HEK293 (cell line): ENCODE measurements at regions not wholly inside any gene's neighbourhood (a gene's known extent, or its start where the extent isn't known, plus 50 kb on each side); places are given as distances from the start of the nearest gene placed in this dataset.

Experiments used
- CTCF ChIA-PET: fragments of 350-600 bp; formaldehyde crosslinking; extraction: SDS; loops from one replicate; lab custom pipeline; 2021; ENCODE audit warnings: antibody characterized with exemption; lab: Yijun Ruan, JAX
- POLR2A ChIA-PET: fragments of 300-600 bp; formaldehyde crosslinking; extraction: SDS; loops from one replicate; lab custom pipeline; 2020; ENCODE audit warnings: antibody characterized with exemption, inconsistent platforms; lab: Yijun Ruan, JAX
- H3K27ac ChIP-seq: fragments of 200-500 bp; sonication (Bioruptor generic); 2 replicates; pipeline ENCODE4 v1.5.1; 2014; ENCODE audit warnings: low read depth, low read length, control low read depth, inconsistent platforms; ENCODE audit errors: extremely low read depth
- H3K36me3 ChIP-seq, 2 experiments: fragments of 200-500 bp in 1 of 2; sonication (Bioruptor generic) in 1 of 2; 1 replicate in 1 of 2; 2 replicates in 1 of 2; pipeline ENCODE4 v1.5.1; 2014 to 2017; ENCODE audit warnings: inconsistent platforms in 2 of 2, low read length in 2 of 2; ENCODE audit not compliant: control insufficient read depth in 2 of 2, insufficient read depth in 1 of 2
- H3K4me1 ChIP-seq: fragments of 200-500 bp; sonication (Bioruptor generic); 2 replicates; pipeline ENCODE4 v1.5.1; 2014; ENCODE audit warnings: mild to moderate bottlenecking, low read length, inconsistent platforms; ENCODE audit not compliant: control insufficient read depth, insufficient read depth
- H3K4me3 ChIP-seq: 2 replicates; pipeline ENCODE4 v1.5.1; 2011; ENCODE audit warnings: low read depth, mild to moderate bottlenecking, control low read depth, low read length, moderate library complexity
- H3K9me3 ChIP-seq: fragments of 200-500 bp; sonication (Bioruptor generic); 2 replicates; pipeline ENCODE4 v1.5.1; 2014; ENCODE audit warnings: low read depth, low read length, inconsistent platforms; ENCODE audit not compliant: control insufficient read depth, insufficient read depth
- GLIS1 ChIP-seq: fragments of 450-650 bp; formaldehyde crosslinking; IDR thresholded peaks from 2 replicates; pipeline ENCODE4 v1.5.1; 2016; ENCODE audit warnings: missing biosample characterization, missing genetic modification characterization
- IKZF3 ChIP-seq: fragments of 450-650 bp; IDR thresholded peaks from 2 replicates; pipeline ENCODE4 v1.5.0; 2018; ENCODE audit warnings: missing biosample characterization, mild to moderate bottlenecking, missing genetic modification characterization, moderate library complexity
- MEIS1 ChIP-seq: sonication (generic); formaldehyde crosslinking; IDR thresholded peaks from 2 replicates; pipeline ENCODE4 v1.8.1; 2022; ENCODE audit warnings: missing genetic modification reagents, mild to moderate bottlenecking, borderline replicate concordance
- TSHZ1 ChIP-seq: fragments of 450-650 bp; formaldehyde crosslinking; IDR thresholded peaks from 2 replicates; pipeline ENCODE4 v1.5.1; 2016; ENCODE audit warnings: missing biosample characterization, missing genetic modification characterization, borderline replicate concordance
- ZNF169 ChIP-seq: fragments of 450-650 bp; formaldehyde crosslinking; IDR thresholded peaks from 2 replicates; pipeline ENCODE4 v1.5.1; 2016; ENCODE audit warnings: missing biosample characterization, missing genetic modification characterization
- ZNF341 ChIP-seq: fragments of 450-650 bp; formaldehyde crosslinking; IDR thresholded peaks from 2 replicates; pipeline ENCODE4; 2016; ENCODE audit warnings: low read depth, missing biosample characterization, missing genetic modification characterization
- ZNF350 ChIP-seq: fragments of 450-650 bp; formaldehyde crosslinking; IDR thresholded peaks from 2 replicates; pipeline ENCODE4 v1.5.0; 2017; ENCODE audit warnings: missing biosample characterization, mild to moderate bottlenecking, missing genetic modification characterization
- ZNF426 ChIP-seq: fragments of 450-650 bp; formaldehyde crosslinking; IDR thresholded peaks from 2 replicates; pipeline ENCODE4 v1.5.1; 2017; ENCODE audit warnings: missing biosample characterization, missing genetic modification characterization, mild to moderate bottlenecking, inconsistent platforms, moderate library complexity
- ZNF48 ChIP-seq: fragments of 450-650 bp; formaldehyde crosslinking; IDR thresholded peaks from 2 replicates; pipeline ENCODE4 v1.5.1; 2016; ENCODE audit warnings: missing biosample characterization, missing genetic modification characterization
- ZNF488 ChIP-seq: fragments of 450-650 bp; formaldehyde crosslinking; IDR thresholded peaks from 2 replicates; pipeline ENCODE4 v1.5.1; 2016; ENCODE audit warnings: missing biosample characterization, missing genetic modification characterization
- ZNF610 ChIP-seq: fragments of 450-650 bp; formaldehyde crosslinking; IDR thresholded peaks from 2 replicates; pipeline ENCODE4 v1.5.1; 2016; ENCODE audit warnings: missing biosample characterization, missing genetic modification characterization, borderline replicate concordance
- ZNF624 ChIP-seq: fragments of 450-650 bp; formaldehyde crosslinking; IDR thresholded peaks from 2 replicates; pipeline ENCODE4 v1.5.1; 2017; ENCODE audit warnings: missing biosample characterization, missing genetic modification characterization
- ZNF626 ChIP-seq: fragments of 450-650 bp; sonication (Bioruptor Pico); formaldehyde crosslinking; IDR thresholded peaks from 2 replicates; pipeline ENCODE4 v1.5.1; 2018; ENCODE audit warnings: missing biosample characterization, missing genetic modification characterization, inconsistent platforms
- ZNF747 ChIP-seq: fragments of 450-650 bp; formaldehyde crosslinking; IDR thresholded peaks from 2 replicates; pipeline ENCODE4 v1.5.1; 2016; ENCODE audit warnings: missing biosample characterization, missing genetic modification characterization
- ZNF792 ChIP-seq: fragments of 450-650 bp; formaldehyde crosslinking; IDR thresholded peaks from 2 replicates; pipeline ENCODE4 v1.5.1; 2016; ENCODE audit warnings: missing biosample characterization, missing genetic modification characterization
- ZSCAN30 ChIP-seq: fragments of 450-650 bp; IDR thresholded peaks from 2 replicates; pipeline ENCODE4 v1.5.1; 2018; ENCODE audit warnings: missing biosample characterization, mild to moderate bottlenecking, missing genetic modification characterization, moderate library complexity
- ZSCAN4 ChIP-seq: fragments of 450-650 bp; formaldehyde crosslinking; IDR thresholded peaks from 2 replicates; pipeline ENCODE4 v1.5.1; 2017; ENCODE audit warnings: missing biosample characterization, missing genetic modification characterization
- TF ChIP-seq, protein P1 (sequence below): fragments of 450-650 bp; formaldehyde crosslinking; IDR thresholded peaks from 2 replicates; pipeline ENCODE4 v1.5.1; 2016; ENCODE audit warnings: missing biosample characterization, missing genetic modification characterization, low read depth

DNA sequence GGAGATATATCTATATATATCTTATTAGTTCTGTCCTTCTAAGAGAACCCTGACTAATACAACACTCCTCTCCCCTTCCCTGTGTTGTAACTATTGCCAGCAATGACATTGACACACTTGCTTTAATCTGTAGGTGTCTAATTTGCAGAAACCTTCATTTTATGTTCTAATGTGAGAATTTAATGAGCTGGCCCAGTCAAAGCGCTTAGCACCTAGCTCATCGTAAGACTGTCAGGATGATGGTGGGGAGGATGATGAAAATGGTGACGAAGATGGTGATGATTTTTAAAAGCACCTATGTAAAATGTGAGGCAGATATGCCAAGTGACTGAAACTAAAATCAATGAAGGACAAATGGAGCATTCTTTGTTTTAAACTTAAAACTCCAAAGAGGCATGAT, 183.8 kb downstream of the DHX15 start (continued):
- no peak for TF ChIP-seq TSHZ1 (tag by site-specific recombination)
- no peak for TF ChIP-seq ZNF792 (tag by site-specific recombination)
- no peak for TF ChIP-seq ZNF624

DNA sequence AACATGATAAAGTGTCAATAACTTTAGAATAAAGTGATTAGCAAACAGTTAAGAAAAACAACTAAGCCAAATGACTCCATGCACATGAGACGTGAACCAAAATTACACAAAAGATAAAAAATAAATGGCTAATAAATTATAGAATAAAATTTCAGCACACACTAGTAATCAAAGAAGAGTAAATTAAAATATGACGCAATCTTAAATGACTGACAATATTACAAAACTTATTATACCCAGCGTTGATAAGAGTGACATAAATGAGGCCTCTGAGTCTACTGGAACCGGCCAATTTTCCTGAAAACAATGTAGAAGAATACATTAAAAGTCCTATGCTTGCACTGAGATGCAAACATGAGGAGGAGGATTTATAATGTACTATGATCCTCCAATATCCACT, 187.4 kb downstream of the DHX15 start:
- no peaks in the 10 kb centered on the region for H3K9me3 ChIP-seq
- POLR2A ChIA-PET = no interaction called here
- CTCF ChIA-PET = interaction anchor here (1.1 kb wide), 1 partner anchor 18 kb away, joined by 3 read pairs; no protein-coding TSS in a partner anchor
- no peak for TF ChIP-seq GLIS1 (tag by site-specific recombination)
- TF ChIP-seq ZNF610 (tag by site-specific recombination) = no peak
- no peak for TF ChIP-seq ZNF747 (tag by site-specific recombination)
- TF ChIP-seq ZSCAN4 (tag by site-specific recombination) = no peak
- no peak for TF ChIP-seq ZNF341 (tag by site-specific recombination)
- TF ChIP-seq ZSCAN30 = no peak
- TF ChIP-seq ZNF426 (tag by site-specific recombination) = no peak
- TF ChIP-seq IKZF3 (tag by site-specific recombination) = no peak
- no peak for TF ChIP-seq ZNF48 (tag by site-specific recombination)
- TF ChIP-seq ZNF169 = no peak
- TF ChIP-seq, protein P1, sequence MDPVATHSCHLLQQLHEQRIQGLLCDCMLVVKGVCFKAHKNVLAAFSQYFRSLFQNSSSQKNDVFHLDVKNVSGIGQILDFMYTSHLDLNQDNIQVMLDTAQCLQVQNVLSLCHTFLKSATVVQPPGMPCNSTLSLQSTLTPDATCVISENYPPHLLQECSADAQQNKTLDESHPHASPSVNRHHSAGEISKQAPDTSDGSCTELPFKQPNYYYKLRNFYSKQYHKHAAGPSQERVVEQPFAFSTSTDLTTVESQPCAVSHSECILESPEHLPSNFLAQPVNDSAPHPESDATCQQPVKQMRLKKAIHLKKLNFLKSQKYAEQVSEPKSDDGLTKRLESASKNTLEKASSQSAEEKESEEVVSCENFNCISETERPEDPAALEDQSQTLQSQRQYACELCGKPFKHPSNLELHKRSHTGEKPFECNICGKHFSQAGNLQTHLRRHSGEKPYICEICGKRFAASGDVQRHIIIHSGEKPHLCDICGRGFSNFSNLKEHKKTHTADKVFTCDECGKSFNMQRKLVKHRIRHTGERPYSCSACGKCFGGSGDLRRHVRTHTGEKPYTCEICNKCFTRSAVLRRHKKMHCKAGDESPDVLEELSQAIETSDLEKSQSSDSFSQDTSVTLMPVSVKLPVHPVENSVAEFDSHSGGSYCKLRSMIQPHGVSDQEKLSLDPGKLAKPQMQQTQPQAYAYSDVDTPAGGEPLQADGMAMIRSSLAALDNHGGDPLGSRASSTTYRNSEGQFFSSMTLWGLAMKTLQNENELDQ (tag by site-specific recombination) = no peak
- TF ChIP-seq MEIS1 (CRISPR knock-in tag) = no peak
- TF ChIP-seq ZNF350 (tag by site-specific recombination) = no peak
- TF ChIP-seq ZNF488 (tag by site-specific recombination) = no peak
- no peak for TF ChIP-seq ZNF626 (tag by site-specific recombination)
- TF ChIP-seq, all 188 proteins: peak for 0
- Histone ChIP-seq H3K4me3 (no peak overlapping the region), H3K4me1 (no peaks in the 10 kb centered on the region), H3K27ac (no peak overlapping the region), H3K36me3 (no peaks in the 10 kb centered on the region)
